Posterior vena cava (tissue), 2 donors: ENCODE measurements at regions not wholly inside any gene's neighbourhood (a gene's known extent, or its start where the extent isn't known, plus 50 kb on each side); places are given as distances from the start of the nearest gene placed in this dataset.
A peak's percentile ranks its signal among the peaks of the same experiment; 100 is the strongest.

Experiments
- DNase-seq: peaks from one replicate; pipeline ENCODE4 v3.0.0-alpha.2; 2020; ENCODE audit warnings: low spot score
- intact Hi-C, 2 donors: fragments of 100-400 bp; cut with DNase I; formaldehyde crosslinking; loops; one replicate each; pipeline versions ENCODE4 v1.14.1 to v1.14.2; 2022 to 2023
- donor health status: DM: yes; HTN: yes; CAD: no.
- donor health status: DM: yes; HTN: yes; CAD: no.

- intact Hi-C loops = no loop called here
- DNase-seq = no peak
These were observed 170.4 kb upstream of the MYCN start for GRCh38 chr2:15769676-15770547.

GRCh38 chr2:15770606-15771005 is 169.7 kb upstream of the MYCN start:
- no peak for DNase-seq
- intact Hi-C loops = no loop called here

GRCh38 chr2:15771124-15771523 is 169.2 kb upstream of the MYCN start:
- intact Hi-C loops = no loop called here
- DNase-seq = no peak

- DNase-seq = no peak
- intact Hi-C loops = no loop called here
These were observed 168.2 kb upstream of the MYCN start for GRCh38 chr2:15772086-15772595.

GRCh38 chr2:15772681-15773080 is 167.7 kb upstream of the MYCN start:
- intact Hi-C loops = no loop called here
- DNase-seq = no peak

GRCh38 chr2:15773204-15773603 is 167.1 kb upstream of the MYCN start:
- DNase-seq = no peak
- intact Hi-C loops = no loop called here

GRCh38 chr2:15773846-15774245 is 166.5 kb upstream of the MYCN start:
- intact Hi-C loops = no loop called here
- no peak for DNase-seq

GRCh38 chr2:15775753-15776628 is 164.4 kb upstream of the MYCN start:
- intact Hi-C loops = no loop called here
- no peak for DNase-seq

- intact Hi-C loops = no loop called here
- no peak for DNase-seq
These were observed 163.8 kb upstream of the MYCN start for GRCh38 chr2:15776629-15776919.

GRCh38 chr2:15776992-15777702 is 163.2 kb upstream of the MYCN start:
- intact Hi-C loops = no loop called here
- DNase-seq = no peak

GRCh38 chr2:15777795-15778371 is 162.5 kb upstream of the MYCN start:
- DNase-seq = no peak
- intact Hi-C loops = no loop called here

GRCh38 chr2:15778529-15779219 is 161.7 kb upstream of the MYCN start:
- intact Hi-C loops = no loop called here
- DNase-seq = peak; percentile 22

GRCh38 chr2:15779381-15780041 is 160.8 kb upstream of the MYCN start:
- DNase-seq = peak; percentile 29
- intact Hi-C loops = no loop called here

GRCh38 chr2:15780234-15780633 is 160.1 kb upstream of the MYCN start:
- peak; percentile 26 for DNase-seq
- intact Hi-C loops = no loop called here

GRCh38 chr2:15780912-15781574 is 159.3 kb upstream of the MYCN start:
- DNase-seq = peak; percentile 64

GRCh38 chr2:15782009-15782751 is 158.2 kb upstream of the MYCN start:
- DNase-seq = peak; percentile 65
- intact Hi-C loops = no loop called here

More at GRCh38 chr2:15780912-15781574, 159.3 kb upstream of the MYCN start:
- intact Hi-C loops = no loop called here

- no peak for DNase-seq
- intact Hi-C loops = no loop called here
These were observed 157.5 kb upstream of the MYCN start for GRCh38 chr2:15782769-15783294.
